NCI-H1930 (cell line): ENCODE measurements at regions not wholly inside any gene's neighbourhood (a gene's known extent, or its start where the extent isn't known, plus 50 kb on each side); places are given as distances from the start of the nearest gene placed in this dataset.
"Not testable (repeated sequence)": the region's sequence is repeated elsewhere in the genome, so short reads cannot be mapped to it uniquely, and the experiment has no call there.

Experiments
- DNase-seq, 2 experiments: peaks; one replicate each; lab custom pipeline; 2025; lab: John Stamatoyannopoulos, UW

DNA sequence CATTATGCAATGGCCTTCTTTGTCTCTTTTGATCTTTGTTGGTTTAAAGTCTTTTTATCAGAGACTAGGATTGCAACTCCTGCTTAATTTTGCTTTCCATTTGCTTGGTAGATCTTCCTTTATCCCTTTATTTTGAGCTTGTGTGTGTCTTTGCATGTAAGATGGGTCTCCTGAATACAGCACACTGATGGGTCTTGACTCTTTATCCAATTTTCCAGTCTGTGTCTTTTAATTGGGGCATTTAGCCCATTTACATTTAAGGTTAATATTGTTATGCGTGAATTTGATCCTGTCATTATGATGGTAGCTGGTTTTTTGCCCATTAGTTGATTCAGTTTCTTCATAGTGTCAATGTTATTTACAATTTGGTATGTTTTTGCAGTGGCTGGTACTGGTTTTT is 56.9 kb upstream of the TBX18 start:
- DNase-seq, result not testable (repeated sequence)

DNA sequence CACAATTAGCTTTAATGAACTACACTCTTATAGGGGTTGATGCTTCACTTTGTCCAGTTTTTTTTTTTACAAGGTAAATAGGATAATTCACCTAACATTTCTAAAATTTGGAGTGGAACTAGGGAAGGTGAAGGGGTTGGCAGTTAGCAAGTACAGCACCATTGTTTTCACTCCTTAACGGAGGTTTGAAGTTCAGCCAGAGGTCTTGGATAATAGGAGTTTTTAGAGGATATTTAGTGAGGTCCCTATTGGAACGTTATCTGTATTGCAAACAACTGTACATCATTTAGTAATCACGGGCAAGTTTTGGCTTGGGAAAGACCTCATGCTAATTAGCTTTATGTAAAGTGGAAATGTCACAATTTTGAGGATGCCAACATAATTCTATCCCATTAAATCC is 52.3 kb upstream of the TBX18 start:
- DNase-seq, result no peak

DNA sequence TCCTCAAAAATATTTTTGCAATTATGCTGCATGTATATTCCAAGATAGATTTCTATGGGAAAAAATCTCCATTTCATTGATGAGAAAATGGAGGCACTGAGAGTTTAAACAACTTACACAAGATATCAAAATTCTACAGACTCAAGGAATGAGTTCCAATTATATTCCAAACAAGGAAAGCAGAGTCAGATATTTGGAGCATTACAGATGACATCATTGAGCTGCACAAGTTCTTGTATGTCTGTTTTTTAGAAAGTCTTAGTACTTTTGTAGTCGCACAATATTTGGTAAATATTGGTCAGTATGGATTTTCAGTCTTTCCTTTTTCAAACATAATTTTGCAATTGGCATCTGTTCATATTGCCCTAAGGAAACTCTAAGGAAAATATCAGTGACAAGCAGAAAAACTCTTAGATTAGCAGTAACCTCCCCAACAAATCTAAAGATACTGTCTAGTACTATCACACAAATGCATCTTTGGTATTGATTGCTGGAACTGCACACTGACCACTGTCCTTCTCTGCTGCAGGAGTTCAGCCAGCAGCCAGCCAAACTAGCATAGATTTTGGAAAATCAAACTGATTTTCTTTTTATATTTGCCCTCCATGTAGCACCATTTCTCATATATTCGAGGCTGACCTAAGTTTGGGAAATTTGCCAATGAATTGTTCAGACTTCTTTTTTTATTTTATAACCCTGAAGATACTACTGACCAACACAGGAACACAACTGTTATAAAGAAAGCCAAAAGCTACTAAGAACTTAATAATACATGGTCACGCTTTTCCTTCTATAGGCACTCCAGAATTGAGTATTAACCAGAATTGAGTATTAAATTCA is 51.7 kb upstream of the TBX18 start:
- DNase-seq, result no peak
